Urinary bladder (tissue), 3 donors: ENCODE measurements at regions not wholly inside any gene's neighbourhood (a gene's known extent, or its start where the extent isn't known, plus 50 kb on each side); places are given as distances from the start of the nearest gene placed in this dataset.
A peak's percentile ranks its signal among the peaks of the same experiment; 100 is the strongest.

ENCODE experiments used
- DNase-seq: peaks from one replicate; pipeline ENCODE4 v3.0.0-alpha.2; 2015; ENCODE audit errors: extremely low spot score
- H3K27ac ChIP-seq: one replicate; pipeline ENCODE4 v1.5.1; 2013; ENCODE audit warnings: low read depth, mild to moderate bottlenecking, moderate library complexity
- H3K36me3 ChIP-seq: one replicate; pipeline ENCODE4 v1.6.1; 2013; ENCODE audit warnings: mild to moderate bottlenecking, moderate library complexity; ENCODE audit not compliant: insufficient read depth
- H3K4me1 ChIP-seq: one replicate; pipeline ENCODE4 v1.6.1; 2013; ENCODE audit warnings: mild to moderate bottlenecking, moderate library complexity; ENCODE audit not compliant: insufficient read depth
- H3K4me3 ChIP-seq: one replicate; pipeline ENCODE4 v1.5.1; 2013; ENCODE audit warnings: low read depth, low read length
- WGBS: extraction: QIAGEN DNeasy Blood & Tissue Kit; methylation state at CpG from one replicate; pipeline ENCODE4 v1.1.7; 2013; 5-methylcytosine and 5-hydroxymethylcytosine counted together
- donor health status: healthy with polysubstance abuse.
- donor health status: healthy.

DNA sequence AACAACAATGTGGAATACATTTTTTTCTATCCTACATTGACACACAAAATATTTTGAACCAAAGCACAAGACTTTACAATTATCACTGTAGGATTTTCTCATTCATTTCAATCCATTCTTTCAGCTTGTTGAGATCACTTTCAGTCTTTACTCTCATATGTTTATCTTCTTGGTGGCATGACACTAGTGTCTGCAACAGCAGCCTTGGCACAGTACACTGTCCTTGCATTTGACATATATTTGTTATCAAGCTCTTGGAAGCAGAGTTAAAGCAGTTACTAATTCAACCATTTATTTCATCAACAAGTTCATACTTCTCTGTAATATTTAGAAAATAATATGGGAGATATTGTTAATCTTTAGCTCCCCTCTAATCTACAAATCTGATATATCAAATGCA is 922.4 kb upstream of the ADGRL2 start:
- Histone ChIP-seq H3K27ac (no peak overlapping the region), H3K4me3 (no peak overlapping the region), H3K36me3 (no peaks in the 10 kb centered on the region), H3K4me1 (no peaks in the 10 kb centered on the region)
- no peak for DNase-seq

DNA sequence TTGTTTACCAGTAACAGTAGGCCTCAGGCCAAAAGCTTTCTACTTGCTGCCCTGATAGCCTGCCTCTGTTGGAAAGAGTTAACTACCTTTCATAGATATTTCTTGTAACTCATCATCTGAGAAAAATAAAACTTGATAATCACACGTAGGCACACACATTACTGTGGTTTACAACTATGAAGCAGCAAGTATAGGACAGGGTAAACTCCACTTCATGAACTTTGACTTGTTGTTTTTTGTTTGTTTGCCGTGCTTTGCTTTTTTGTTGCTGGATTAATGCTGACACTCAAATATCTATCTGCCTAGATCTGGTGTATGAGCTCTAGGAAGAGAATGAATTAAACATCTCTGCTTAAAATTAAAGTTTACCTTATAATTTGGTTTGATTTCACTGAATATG is 924.7 kb upstream of the ADGRL2 start:
- no peaks in the 10 kb centered on the region for H3K4me1 ChIP-seq
- no peak overlapping the region for H3K4me3 ChIP-seq
- 85% methylated on average over 2 of the region's 2 CpGs for WGBS
- no peak for DNase-seq
- no peaks in the 10 kb centered on the region for H3K36me3 ChIP-seq
- H3K27ac ChIP-seq = no peak overlapping the region

DNA sequence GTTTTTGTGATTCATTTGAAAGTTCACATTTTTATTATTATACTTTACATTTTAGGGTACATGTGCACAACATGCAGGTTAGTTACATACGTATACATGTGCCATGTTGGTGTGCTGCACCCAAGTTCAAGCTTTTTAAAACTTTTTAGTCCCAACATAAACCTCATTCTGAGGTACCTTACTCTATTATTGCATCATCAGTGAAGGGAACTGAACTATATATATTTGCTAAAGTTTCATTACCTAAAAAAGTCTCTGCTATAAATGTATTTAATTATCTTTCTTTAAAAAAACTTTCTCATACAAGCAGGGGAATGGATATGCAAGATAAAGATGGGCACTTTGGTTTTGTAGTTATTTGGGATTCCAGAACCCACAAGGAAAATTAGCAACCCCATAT is 931.4 kb upstream of the ADGRL2 start:
- H3K4me1 ChIP-seq = no peaks in the 10 kb centered on the region
- no peaks in the 10 kb centered on the region for H3K36me3 ChIP-seq
- H3K27ac ChIP-seq = no peak overlapping the region
- 85% methylated on average over 1 of the region's 1 CpG for WGBS
- no peak for DNase-seq
- no peak overlapping the region for H3K4me3 ChIP-seq

DNA sequence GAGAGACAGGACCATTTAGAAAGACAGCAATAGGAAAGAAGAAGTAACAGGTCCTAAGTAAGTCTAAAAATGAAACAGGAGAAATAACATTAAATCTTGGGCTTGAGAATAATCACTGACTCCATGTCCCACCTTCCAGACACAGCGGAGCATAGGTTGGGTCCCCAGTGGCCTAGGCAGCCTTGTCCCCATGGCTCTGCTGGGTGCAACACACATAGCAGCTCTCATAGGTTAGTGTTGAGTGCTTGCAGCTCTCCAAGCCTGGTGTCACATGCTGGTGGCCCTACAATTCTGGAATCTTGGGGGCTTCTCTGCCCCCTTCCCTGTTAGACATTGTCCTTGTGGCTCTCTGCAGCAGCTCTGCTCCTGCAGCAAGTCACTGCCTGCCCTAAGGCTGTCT is 952.8 kb upstream of the ADGRL2 start:
- Histone ChIP-seq H3K36me3 (peaks cover 2% of the 10 kb centered on the region), H3K4me3 (no peak overlapping the region), H3K4me1 (no peaks in the 10 kb centered on the region), H3K27ac (no peak overlapping the region)
- 96% methylated on average over 1 of the region's 1 CpG for WGBS
- DNase-seq = no peak

DNA sequence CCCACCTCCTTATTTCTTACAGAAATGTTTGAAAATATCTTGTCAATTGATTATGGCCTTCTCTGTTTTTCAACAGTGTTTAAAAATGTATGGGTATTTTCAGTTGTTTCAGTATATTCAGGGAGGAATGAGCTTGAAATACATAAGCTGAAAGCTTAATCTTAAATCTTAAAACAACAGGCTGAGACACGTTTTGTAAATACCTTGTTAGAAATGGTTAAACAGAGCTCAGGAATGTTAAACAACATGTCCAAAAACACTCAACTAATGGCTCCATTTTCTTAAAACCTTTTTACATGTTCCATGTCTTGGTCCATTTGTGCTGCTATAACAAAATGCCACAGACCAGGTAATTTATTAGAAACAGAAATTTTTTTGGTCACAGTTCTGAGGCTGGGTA is 953.8 kb upstream of the ADGRL2 start:
- no peak for DNase-seq
- WGBS = 32% methylated on average over 1 of the region's 1 CpG
- no peak overlapping the region for H3K27ac ChIP-seq
- no peak overlapping the region for H3K4me3 ChIP-seq
- H3K36me3 ChIP-seq = peaks cover 2% of the 10 kb centered on the region
- no peaks in the 10 kb centered on the region for H3K4me1 ChIP-seq

DNA sequence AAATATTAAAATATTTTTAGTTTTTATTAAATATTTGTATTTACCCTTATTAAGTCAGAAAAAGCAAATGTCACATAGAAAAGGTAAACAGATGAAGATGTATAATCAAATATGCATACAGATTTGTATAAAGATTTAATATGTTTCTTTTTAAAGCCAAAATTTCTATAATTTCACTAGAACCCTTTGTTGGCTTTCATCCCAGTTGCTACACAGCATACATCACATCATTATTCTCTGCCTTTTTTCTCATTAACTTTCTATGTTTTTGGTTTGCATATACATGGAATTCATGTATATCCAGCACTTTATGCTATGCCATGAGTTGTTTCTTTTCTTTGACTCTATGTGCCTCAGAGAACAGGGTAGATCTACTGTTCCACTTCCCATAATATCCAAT is 957.9 kb upstream of the ADGRL2 start:
- no peaks in the 10 kb centered on the region for H3K4me1 ChIP-seq
- H3K36me3 ChIP-seq = peaks cover 2% of the 10 kb centered on the region
- DNase-seq = no peak
- no peak overlapping the region for H3K4me3 ChIP-seq
- H3K27ac ChIP-seq = no peak overlapping the region

DNA sequence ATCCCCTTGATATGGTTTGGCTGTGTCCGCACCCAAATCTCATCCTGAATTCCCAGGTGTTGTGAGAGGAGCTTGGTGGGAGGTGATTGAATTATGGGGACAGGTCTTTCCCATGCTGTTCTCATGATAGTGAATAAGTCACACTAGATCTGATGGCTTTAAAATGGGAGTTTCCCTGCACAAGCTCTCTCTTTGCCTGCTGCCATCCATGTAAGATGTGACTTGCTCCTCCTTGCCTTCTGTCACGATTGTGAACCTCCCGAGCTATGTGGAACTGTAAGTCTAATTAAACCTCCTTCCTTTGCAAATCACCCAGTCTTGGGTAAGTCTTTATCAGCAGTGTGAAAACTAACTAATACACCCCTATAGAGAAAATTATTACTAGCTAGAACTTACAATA is 959.5 kb upstream of the ADGRL2 start:
- H3K4me3 ChIP-seq = no peak overlapping the region
- H3K4me1 ChIP-seq = no peaks in the 10 kb centered on the region
- peaks cover 2% of the 10 kb centered on the region for H3K36me3 ChIP-seq
- H3K27ac ChIP-seq = no peak overlapping the region
- 92% methylated on average over 3 of the region's 3 CpGs for WGBS
- no peak for DNase-seq

DNA sequence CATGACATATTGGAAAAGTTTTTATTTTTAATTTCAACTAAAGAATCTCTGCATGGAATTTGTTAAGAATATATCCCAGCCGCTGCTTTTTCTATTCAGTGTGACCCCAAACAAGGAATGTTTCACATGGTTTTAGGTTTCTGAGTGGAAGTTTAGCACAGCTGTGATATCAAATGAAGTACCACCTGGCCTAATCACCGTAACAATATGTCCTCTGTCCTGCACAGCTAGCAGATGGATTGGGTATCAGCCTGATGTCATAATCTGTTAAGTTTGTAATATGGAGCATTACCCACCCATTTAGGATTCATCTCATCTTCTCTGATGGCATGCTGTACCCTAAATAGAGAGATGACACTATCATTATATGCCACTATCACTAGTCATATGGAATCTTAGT is 963.7 kb upstream of the ADGRL2 start:
- H3K4me3 ChIP-seq = no peak overlapping the region
- H3K4me1 ChIP-seq = no peaks in the 10 kb centered on the region
- no peak for DNase-seq
- no peak overlapping the region for H3K27ac ChIP-seq
- whole genome bisulfite sequencing = 77% methylated on average over 2 of the region's 2 CpGs
- H3K36me3 ChIP-seq = no peaks in the 10 kb centered on the region

- 96% methylated on average over 2 of the region's 2 CpGs for WGBS
- H3K36me3 ChIP-seq = no peaks in the 10 kb centered on the region
- no peak overlapping the region for H3K27ac ChIP-seq
- no peaks in the 10 kb centered on the region for H3K4me1 ChIP-seq
- H3K4me3 ChIP-seq = no peak overlapping the region
- DNase-seq = no peak
These were observed 964.2 kb upstream of the ADGRL2 start for GRCh38 chr1:80836505-80836904.

- Histone ChIP-seq H3K36me3 (no peaks in the 10 kb centered on the region), H3K27ac (no peak overlapping the region), H3K4me1 (no peaks in the 10 kb centered on the region), H3K4me3 (no peak overlapping the region)
- DNase-seq = peak; percentile 20
- WGBS = 39% methylated on average over 3 of the region's 3 CpGs
These were observed 973.1 kb upstream of the ADGRL2 start for GRCh38 chr1:80827666-80828065.

- Histone ChIP-seq H3K4me3 (no peak overlapping the region), H3K36me3 (no peaks in the 10 kb centered on the region), H3K27ac (no peak overlapping the region), H3K4me1 (no peaks in the 10 kb centered on the region)
- WGBS = 55% methylated on average over 5 of the region's 5 CpGs
- no peak for DNase-seq
These were observed 975.7 kb upstream of the ADGRL2 start for GRCh38 chr1:80825067-80825466.

GRCh38 chr1:80818211-80818610 is 982.5 kb upstream of the ADGRL2 start:
- WGBS = 53% methylated on average over 1 of the region's 1 CpG
- H3K4me1 ChIP-seq = no peaks in the 10 kb centered on the region
- no peak for DNase-seq

DNA sequence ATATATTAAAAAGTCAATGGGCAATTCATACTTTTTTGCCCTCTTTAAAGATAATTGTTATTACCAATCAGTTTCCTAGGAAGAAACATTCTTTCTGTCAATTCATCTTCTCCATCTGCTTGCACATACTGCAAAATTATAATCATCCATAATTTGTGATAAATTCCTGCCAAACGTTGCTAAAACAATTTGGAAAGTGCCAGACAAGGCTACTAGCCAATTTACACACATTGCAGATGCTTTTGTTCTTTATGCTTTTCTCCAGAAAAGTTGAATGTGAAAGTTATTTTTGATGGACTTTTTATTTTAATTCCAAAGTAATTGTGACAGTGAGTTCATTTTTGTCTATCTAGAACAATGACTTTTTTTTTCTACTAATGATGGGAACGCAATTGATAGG is 992.8 kb upstream of the ADGRL2 start:
- H3K27ac ChIP-seq = no peak overlapping the region
- WGBS = 64% methylated on average over 2 of the region's 2 CpGs
- DNase-seq = no peak
- no peaks in the 10 kb centered on the region for H3K4me1 ChIP-seq
- no peaks in the 10 kb centered on the region for H3K36me3 ChIP-seq
- no peak overlapping the region for H3K4me3 ChIP-seq

More at GRCh38 chr1:80818211-80818610, 982.5 kb upstream of the ADGRL2 start:
- Histone ChIP-seq H3K4me3 (no peak overlapping the region), H3K36me3 (no peaks in the 10 kb centered on the region), H3K27ac (no peak overlapping the region)

DNA sequence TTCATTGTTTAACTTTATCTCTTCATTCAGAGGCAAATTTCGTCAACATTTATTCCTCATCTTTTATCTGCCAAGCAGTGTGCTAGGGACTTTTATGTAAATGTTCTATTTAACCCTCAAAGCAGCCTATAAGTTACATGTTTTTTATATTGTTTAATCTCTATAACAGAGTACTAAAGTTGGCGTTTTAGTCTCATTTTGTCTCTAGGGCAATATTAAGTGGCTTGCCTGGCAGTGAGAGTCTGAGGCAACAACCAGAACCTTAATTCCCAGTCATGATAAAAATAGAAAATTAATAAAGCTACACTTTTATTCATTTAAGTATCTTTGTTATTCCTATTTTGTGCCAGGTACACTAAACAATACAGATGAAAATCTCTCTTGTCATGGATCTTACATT is 994.3 kb upstream of the ADGRL2 start:
- Histone ChIP-seq H3K4me1 (no peaks in the 10 kb centered on the region), H3K4me3 (no peak overlapping the region), H3K27ac (no peak overlapping the region), H3K36me3 (no peaks in the 10 kb centered on the region)
- DNase-seq = no peak
- WGBS = 84% methylated on average over 2 of the region's 2 CpGs

GRCh38 chr1:80801695-80802094 is 999.0 kb upstream of the ADGRL2 start:
- no peak overlapping the region for H3K4me3 ChIP-seq
- no peaks in the 10 kb centered on the region for H3K36me3 ChIP-seq
- H3K4me1 ChIP-seq = no peaks in the 10 kb centered on the region
- DNase-seq = no peak
- H3K27ac ChIP-seq = no peak overlapping the region
